IMR-90 (cell line): ENCODE measurements at regions not wholly inside any gene's neighbourhood (a gene's known extent, or its start where the extent isn't known, plus 50 kb on each side); places are given as distances from the start of the nearest gene placed in this dataset.

ENCODE experiments used
- ATAC-seq: fragments of 200-7000 bp; cut with Tn5 transposase; 2 replicates; pipeline ENCODE4 v1.9.1; 2020; ENCODE audit warnings: low read depth, mild to moderate bottlenecking, moderate library complexity
- BruUV-seq: library from RNA; stranded (reverse); fragments of 400-500 nt; replicated peaks from 2 replicates; lab custom pipeline; 2021; lab: Mats Ljungman, UMichigan
- CTCF ChIA-PET: fragments of 300-600 bp; formaldehyde crosslinking; extraction: SDS; loops from one replicate; lab custom pipeline; 2021; ENCODE audit warnings: antibody characterized with exemption; lab: Yijun Ruan, JAX
- POLR2A ChIA-PET: fragments of 300-600 bp; sonication (Branson Sonifier 250); formaldehyde crosslinking; loops from one replicate; lab custom pipeline; 2022; ENCODE audit warnings: antibody characterized with exemption; ENCODE audit not compliant: unreplicated experiment; lab: Charles Lee
- DNase-seq: peaks from one replicate; pipeline ENCODE4 v3.0.0; 2013
- H2AFZ ChIP-seq: replicated peaks from 2 replicates; pipeline ENCODE3; 2013; ENCODE audit warnings: low read length, mild to moderate bottlenecking; ENCODE audit not compliant: poor library complexity
- H2AK5ac ChIP-seq: 2 replicates; pipeline ENCODE4 v1.6.1; 2013; ENCODE audit warnings: low read depth, low read length, inconsistent platforms
- H2AK9ac ChIP-seq: replicated peaks from 2 replicates; pipeline ENCODE3; 2013; ENCODE audit warnings: mild to moderate bottlenecking, low read depth, low read length, moderate library complexity; ENCODE audit not compliant: poor library complexity
- H2BK120ac ChIP-seq: 2 replicates; pipeline ENCODE4 v1.6.1; 2013; ENCODE audit warnings: low read depth, low read length, inconsistent platforms
- H2BK15ac ChIP-seq: 3 replicates; pipeline ENCODE4 v1.6.1; 2013; ENCODE audit warnings: low read depth, low read length, inconsistent platforms
- H2BK20ac ChIP-seq: 2 replicates; pipeline ENCODE4 v1.6.1; 2013; ENCODE audit warnings: low read depth, mild to moderate bottlenecking, inconsistent platforms, low read length, moderate library complexity
- H2BK5ac ChIP-seq: 2 replicates; pipeline ENCODE4 v1.6.1; 2013; ENCODE audit warnings: mild to moderate bottlenecking, low read depth, low read length, inconsistent platforms; ENCODE audit not compliant: poor library complexity, severe bottlenecking
- H3K14ac ChIP-seq: replicated peaks from 2 replicates; pipeline ENCODE4 v1.6.1; 2013; ENCODE audit warnings: low read depth, low read length, inconsistent platforms
- H3K18ac ChIP-seq: 2 replicates; pipeline ENCODE4 v1.6.1; 2013; ENCODE audit warnings: low read depth, low read length, control low read depth
- H3K23ac ChIP-seq: 2 replicates; pipeline ENCODE4 v1.6.1; 2013; ENCODE audit warnings: low read depth, low read length, inconsistent platforms
- H3K27ac ChIP-seq: 2 replicates; pipeline ENCODE4 v1.5.1; 2013; ENCODE audit warnings: mild to moderate bottlenecking, control low read depth, low read length; ENCODE audit not compliant: insufficient read depth
- H3K27me3 ChIP-seq: 2 replicates; pipeline ENCODE4 v1.6.1; 2013; ENCODE audit warnings: low read length; ENCODE audit not compliant: control insufficient read depth, insufficient read depth
- H3K36me3 ChIP-seq: 2 replicates; pipeline ENCODE4 v1.6.1; 2013; ENCODE audit warnings: low read length, mixed read lengths; ENCODE audit not compliant: control insufficient read depth, insufficient read depth
- H3K4ac ChIP-seq: 2 replicates; pipeline ENCODE4 v1.6.1; 2013; ENCODE audit warnings: low read depth, low read length, inconsistent platforms
- H3K4me1 ChIP-seq: 2 replicates; pipeline ENCODE4 v1.6.1; 2013; ENCODE audit warnings: low read length, mixed read lengths; ENCODE audit not compliant: control insufficient read depth, insufficient read depth
- H3K4me2 ChIP-seq: 2 replicates; pipeline ENCODE4 v1.6.1; 2013; ENCODE audit warnings: low read depth, mild to moderate bottlenecking, control low read depth, low read length, moderate library complexity
- H3K4me3 ChIP-seq: 2 replicates; pipeline ENCODE4 v1.5.1; 2013; ENCODE audit warnings: low read depth, mild to moderate bottlenecking, control low read depth, low read length, moderate library complexity; ENCODE audit not compliant: insufficient read depth
- H3K56ac ChIP-seq: 2 replicates; pipeline ENCODE4 v1.6.1; 2013; ENCODE audit warnings: low read length, inconsistent platforms; ENCODE audit not compliant: insufficient read depth; ENCODE audit errors: extremely low read depth
- H3K79me1 ChIP-seq, 2 experiments: 2 replicates each; pipeline ENCODE4 v1.6.1; 2013; ENCODE audit warnings: low read length in 2 of 2, inconsistent platforms in 1 of 2, low read depth in 1 of 2
- H3K9ac ChIP-seq: 2 replicates; pipeline ENCODE4 v1.6.1; 2013; ENCODE audit warnings: low read depth, low read length, control low read depth
- H3K9me1 ChIP-seq: 2 replicates; pipeline ENCODE4 v1.6.1; 2013; ENCODE audit warnings: low read length, inconsistent platforms; ENCODE audit not compliant: insufficient read depth
- H3K9me3 ChIP-seq: 2 replicates; pipeline ENCODE4 v1.6.1; 2013; ENCODE audit warnings: low read length; ENCODE audit not compliant: control insufficient read depth, insufficient read depth
- H4K20me1 ChIP-seq: 2 replicates; pipeline ENCODE4 v1.6.1; 2013; ENCODE audit warnings: low read length, inconsistent platforms; ENCODE audit not compliant: insufficient read depth
- H4K5ac ChIP-seq: 2 replicates; pipeline ENCODE4 v1.6.1; 2013; ENCODE audit warnings: mild to moderate bottlenecking, low read depth, low read length, control low read depth
- H4K8ac ChIP-seq, 2 experiments: 2 replicates each; pipeline ENCODE4 v1.6.1; 2013; ENCODE audit warnings: low read depth in 2 of 2, low read length in 2 of 2, control low read depth in 1 of 2, inconsistent platforms in 1 of 2
- H4K91ac ChIP-seq: 2 replicates; pipeline ENCODE4 v1.6.1; 2013; ENCODE audit warnings: low read depth, low read length, inconsistent platforms; ENCODE audit not compliant: insufficient read depth
- BHLHE40 ChIP-seq: fragments of 150-350 bp; IDR thresholded peaks from 2 replicates; pipeline ENCODE4 v1.6.1; 2016; ENCODE audit warnings: mild to moderate bottlenecking, low read depth, low read length
- CEBPB ChIP-seq: IDR thresholded peaks from 2 replicates; pipeline ENCODE4 v1.6.1; 2012; ENCODE audit warnings: low read depth, low read length, improper control_type of control experiment
- CHD1 ChIP-seq: IDR thresholded peaks from 2 replicates; pipeline ENCODE4 v1.6.1; 2012; ENCODE audit warnings: low read depth, low read length, improper control_type of control experiment
- FOS ChIP-seq: fragments of 150-350 bp; IDR thresholded peaks from 2 replicates; pipeline ENCODE4 v1.6.1; 2016; ENCODE audit warnings: low read depth, low read length
- MAFK ChIP-seq: IDR thresholded peaks from 2 replicates; pipeline ENCODE4 v1.6.1; 2012; ENCODE audit warnings: low read depth, low read length, improper control_type of control experiment
- MAZ ChIP-seq: IDR thresholded peaks from 2 replicates; pipeline ENCODE4 v1.6.1; 2012; ENCODE audit warnings: low read depth, mild to moderate bottlenecking, low read length, improper control_type of control experiment, moderate library complexity, borderline replicate concordance
- MXI1 ChIP-seq: IDR thresholded peaks from 2 replicates; pipeline ENCODE4 v1.6.1; 2012; ENCODE audit warnings: low read depth, mild to moderate bottlenecking, low read length, moderate library complexity, borderline replicate concordance
- NFE2L2 ChIP-seq: fragments of 150-350 bp; IDR thresholded peaks from 2 replicates; pipeline ENCODE4 v1.6.1; 2016; ENCODE audit warnings: low read depth, mild to moderate bottlenecking, low read length
- POLR2A ChIP-seq: IDR thresholded peaks from 2 replicates; pipeline ENCODE4 v1.6.1; 2012; ENCODE audit warnings: mild to moderate bottlenecking, low read depth, low read length
- RAD21 ChIP-seq: IDR thresholded peaks from 2 replicates; pipeline ENCODE4 v1.6.1; 2012; ENCODE audit warnings: low read length, improper control_type of control experiment
- RCOR1 ChIP-seq: IDR thresholded peaks from 2 replicates; pipeline ENCODE4 v1.6.1; 2012; ENCODE audit warnings: mild to moderate bottlenecking, low read length, improper control_type of control experiment; ENCODE audit not compliant: insufficient replicate concordance
- RFX5 ChIP-seq: IDR thresholded peaks from 2 replicates; pipeline ENCODE4 v1.8.0; 2012; ENCODE audit warnings: low read depth, mild to moderate bottlenecking, low read length, moderate library complexity
- SMC3 ChIP-seq: fragments of 150-350 bp; IDR thresholded peaks from 2 replicates; pipeline ENCODE4 v1.6.1; 2016; ENCODE audit warnings: low read depth, mild to moderate bottlenecking, antibody characterized with exemption, low read length, moderate library complexity
- WGBS, 2 experiments: methylation state at CpG; one replicate each; pipeline versions ENCODE4 v1.1.5 to v1.1.7; 2013; ENCODE audit warnings: missing lambda C conversion rate in 2 of 2; ENCODE audit not compliant: insufficient read length in 1 of 2; ENCODE audit errors: extremely low coverage in 2 of 2; 5-methylcytosine and 5-hydroxymethylcytosine counted together
- dilution Hi-C: fragments of 300-500 bp; cut with HindIII; formaldehyde crosslinking; loops from one replicate; pipeline ENCODE4 v1.14.3; 2018; ENCODE audit warnings: low sequenced_read_pairs; ENCODE audit not compliant: unreplicated experiment
- in situ Hi-C: fragments of 300-500 bp; cut with MboI; formaldehyde crosslinking; loops from 3 replicates; pipeline ENCODE4 v1.14.3; 2019; ENCODE audit warnings: low sequenced_read_pairs, inconsistent platforms, mixed read lengths
- intact Hi-C: fragments of 100-400 bp; cut with micrococcal nuclease; formaldehyde crosslinking; loops from 2 replicates; pipeline ENCODE4 v1.10.0; 2022
- TF ChIP-seq, protein P1 (sequence below): conservative IDR thresholded peaks from 2 replicates; pipeline ENCODE4 v1.5.1; 2012; ENCODE audit warnings: mild to moderate bottlenecking, low read depth, low read length, improper control_type of control experiment
- TF ChIP-seq, protein P2 (sequence below): fragments of 150-350 bp; IDR thresholded peaks from 2 replicates; pipeline ENCODE4 v1.6.1; 2017; ENCODE audit warnings: mild to moderate bottlenecking, antibody characterized with exemption, low read length, low read depth
- TF ChIP-seq, protein P3 (sequence below): fragments of 150-350 bp; IDR thresholded peaks from 2 replicates; pipeline ENCODE4 v1.6.1; 2016; ENCODE audit warnings: low read depth, mild to moderate bottlenecking, low read length, moderate library complexity, borderline replicate concordance

DNA sequence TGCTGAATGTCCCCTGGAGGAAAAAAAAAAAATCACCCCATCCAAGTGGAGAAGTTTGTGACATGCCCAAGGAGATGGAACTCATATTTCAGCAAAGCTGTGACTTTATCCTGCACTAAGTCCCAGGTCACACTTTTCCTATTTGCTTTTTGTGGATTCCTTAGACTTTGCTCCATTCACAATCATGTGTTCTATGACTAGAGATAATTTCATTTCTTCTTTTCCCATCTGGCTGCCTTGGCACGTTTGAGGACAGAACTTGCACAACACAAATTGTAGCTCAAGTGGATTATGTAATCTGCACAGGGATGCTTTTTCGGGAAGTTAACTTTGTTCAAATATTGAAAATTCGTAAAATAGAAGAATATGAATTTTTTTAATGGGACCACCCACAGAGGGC is 100.7 kb upstream of the PTPN1 start:
- no peak for DNase-seq
- WGBS, 2 experiments: no CpG with 5 or more reads among the region's 3 CpGs
- H3K4ac ChIP-seq: no peak overlapping the region
- no peak overlapping the region for H2BK15ac ChIP-seq
- no TSS peak for BruUV-seq
- no peak overlapping the region for H4K8ac ChIP-seq
- H3K56ac ChIP-seq: no peak overlapping the region
- H3K23ac ChIP-seq: no peak overlapping the region
- H2AK5ac ChIP-seq: no peak overlapping the region
- ChIA-PET CTCF (no interaction called here), POLR2A (interaction anchor here (0.6 kb wide), 1 partner anchor 9 kb away, joined by 3 read pairs; no protein-coding TSS in a partner anchor)
- in situ Hi-C loops: no loop called here
- H3K18ac ChIP-seq: no peak overlapping the region
- H3K4me1 ChIP-seq: no peaks in the 10 kb centered on the region
- no peaks in the 10 kb centered on the region for H3K36me3 ChIP-seq
- ATAC-seq: no peak
- no peaks in the 10 kb centered on the region; the same call in 1 of the 2 replicates for H3K9me1 ChIP-seq
- H2AFZ ChIP-seq: no peak overlapping the region
- no peak overlapping the region for H3K9ac ChIP-seq
- H2BK5ac ChIP-seq: no peak overlapping the region
- H2BK20ac ChIP-seq: no peak overlapping the region
- H3K4me2 ChIP-seq: no peak overlapping the region
- no peak overlapping the region for H3K14ac ChIP-seq
- no peak overlapping the region for H2BK120ac ChIP-seq
- intact Hi-C loops: no loop called here
- H3K4me3 ChIP-seq: no peak overlapping the region
- H4K5ac ChIP-seq: no peak overlapping the region
- no peaks in the 10 kb centered on the region for H3K79me1 ChIP-seq
- H3K9me3 ChIP-seq: peaks cover 5% of the 10 kb centered on the region; the same call in 1 of the 2 replicates
- no peaks in the 10 kb centered on the region for H4K20me1 ChIP-seq
- no peak overlapping the region for H3K27ac ChIP-seq
- dilution Hi-C loops: no loop called here
- no peak overlapping the region for H2AK9ac ChIP-seq
- peaks cover 8% of the 10 kb centered on the region for H3K27me3 ChIP-seq
- H4K91ac ChIP-seq: no peak overlapping the region
- TF ChIP-seq FOS (no peak), MAZ (no peak), POLR2A (no peak), RFX5 (no peak), MXI1 (no peak), MAFK (no peak), RCOR1 (no peak), CHD1 (no peak), BHLHE40 (no peak), CEBPB (no peak), SMC3 (no peak), RAD21 (no peak), NFE2L2 (no peak)
- TF ChIP-seq, protein P1, sequence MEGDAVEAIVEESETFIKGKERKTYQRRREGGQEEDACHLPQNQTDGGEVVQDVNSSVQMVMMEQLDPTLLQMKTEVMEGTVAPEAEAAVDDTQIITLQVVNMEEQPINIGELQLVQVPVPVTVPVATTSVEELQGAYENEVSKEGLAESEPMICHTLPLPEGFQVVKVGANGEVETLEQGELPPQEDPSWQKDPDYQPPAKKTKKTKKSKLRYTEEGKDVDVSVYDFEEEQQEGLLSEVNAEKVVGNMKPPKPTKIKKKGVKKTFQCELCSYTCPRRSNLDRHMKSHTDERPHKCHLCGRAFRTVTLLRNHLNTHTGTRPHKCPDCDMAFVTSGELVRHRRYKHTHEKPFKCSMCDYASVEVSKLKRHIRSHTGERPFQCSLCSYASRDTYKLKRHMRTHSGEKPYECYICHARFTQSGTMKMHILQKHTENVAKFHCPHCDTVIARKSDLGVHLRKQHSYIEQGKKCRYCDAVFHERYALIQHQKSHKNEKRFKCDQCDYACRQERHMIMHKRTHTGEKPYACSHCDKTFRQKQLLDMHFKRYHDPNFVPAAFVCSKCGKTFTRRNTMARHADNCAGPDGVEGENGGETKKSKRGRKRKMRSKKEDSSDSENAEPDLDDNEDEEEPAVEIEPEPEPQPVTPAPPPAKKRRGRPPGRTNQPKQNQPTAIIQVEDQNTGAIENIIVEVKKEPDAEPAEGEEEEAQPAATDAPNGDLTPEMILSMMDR: no peak
- TF ChIP-seq, protein P2, sequence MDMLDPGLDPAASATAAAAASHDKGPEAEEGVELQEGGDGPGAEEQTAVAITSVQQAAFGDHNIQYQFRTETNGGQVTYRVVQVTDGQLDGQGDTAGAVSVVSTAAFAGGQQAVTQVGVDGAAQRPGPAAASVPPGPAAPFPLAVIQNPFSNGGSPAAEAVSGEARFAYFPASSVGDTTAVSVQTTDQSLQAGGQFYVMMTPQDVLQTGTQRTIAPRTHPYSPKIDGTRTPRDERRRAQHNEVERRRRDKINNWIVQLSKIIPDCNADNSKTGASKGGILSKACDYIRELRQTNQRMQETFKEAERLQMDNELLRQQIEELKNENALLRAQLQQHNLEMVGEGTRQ: no peak
- TF ChIP-seq, protein P3, sequence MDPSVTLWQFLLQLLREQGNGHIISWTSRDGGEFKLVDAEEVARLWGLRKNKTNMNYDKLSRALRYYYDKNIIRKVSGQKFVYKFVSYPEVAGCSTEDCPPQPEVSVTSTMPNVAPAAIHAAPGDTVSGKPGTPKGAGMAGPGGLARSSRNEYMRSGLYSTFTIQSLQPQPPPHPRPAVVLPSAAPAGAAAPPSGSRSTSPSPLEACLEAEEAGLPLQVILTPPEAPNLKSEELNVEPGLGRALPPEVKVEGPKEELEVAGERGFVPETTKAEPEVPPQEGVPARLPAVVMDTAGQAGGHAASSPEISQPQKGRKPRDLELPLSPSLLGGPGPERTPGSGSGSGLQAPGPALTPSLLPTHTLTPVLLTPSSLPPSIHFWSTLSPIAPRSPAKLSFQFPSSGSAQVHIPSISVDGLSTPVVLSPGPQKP: no peak
